ENCODE measurements at regions not wholly inside any gene's neighbourhood (a gene's known extent, or its start where the extent isn't known, plus 50 kb on each side); places are given as distances from the start of the nearest gene placed in this dataset.

GRCh38 chr18:51463483-51464136 lies 266.1 kb upstream of the MEX3C start:
- TF ChIP-seq CTCF (conservative IDR thresholded peaks at IDR 0.05; ENCODE audit: low read length) (no peak), EZH2phosphoT487 (IDR thresholded peaks at IDR 0.05; ENCODE audit: borderline replicate concordance, low read depth, low read length) (no peak)

Data from OCI-LY7 (cell line).